Liver (tissue), 3 donors: ENCODE measurements at regions not wholly inside any gene's neighbourhood (a gene's known extent, or its start where the extent isn't known, plus 50 kb on each side); places are given as distances from the start of the nearest gene placed in this dataset.

Source experiments
- EGR1 ChIP-seq, 2 donors: IDR thresholded peaks; 2 replicates each; pipeline ENCODE4 v1.6.1; 2016 to 2018; ENCODE audit warnings: antibody characterized with exemption in 2 of 2, low read depth in 2 of 2
- FOXA1 ChIP-seq: IDR thresholded peaks from 2 replicates; pipeline ENCODE4 v1.6.1; 2016; ENCODE audit warnings: antibody characterized with exemption
- JUND ChIP-seq, 2 donors: IDR thresholded peaks; 2 replicates each; pipeline ENCODE4 v1.6.1; 2016; ENCODE audit warnings: antibody characterized with exemption in 2 of 2
- RAD21 ChIP-seq, 2 donors: IDR thresholded peaks; 2 replicates each; pipeline ENCODE4 v1.6.1; 2016; ENCODE audit warnings: antibody characterized with exemption in 2 of 2, mild to moderate bottlenecking in 2 of 2
- RXRA ChIP-seq, 2 donors: IDR thresholded peaks; 2 replicates each; pipeline ENCODE4 v1.6.1; 2017 to 2018; ENCODE audit warnings: antibody characterized with exemption in 2 of 2, mild to moderate bottlenecking in 1 of 2
- SP1 ChIP-seq: IDR thresholded peaks from 2 replicates; pipeline ENCODE4 v1.6.1; 2018; ENCODE audit warnings: antibody characterized with exemption, mild to moderate bottlenecking
- TF ChIP-seq, protein P1 (sequence below): fragments of 150-350 bp; IDR thresholded peaks from 2 replicates; pipeline ENCODE4 v1.5.1; 2017; ENCODE audit warnings: improper control_type of control experiment, low read depth, low read length; ENCODE audit not compliant: missing input control
- TF ChIP-seq, protein P2 (sequence below): IDR thresholded peaks from 2 replicates; pipeline ENCODE4 v1.6.1; 2016; ENCODE audit warnings: antibody characterized with exemption
- donor health status: healthy.
- donor health status: healthy.

DNA sequence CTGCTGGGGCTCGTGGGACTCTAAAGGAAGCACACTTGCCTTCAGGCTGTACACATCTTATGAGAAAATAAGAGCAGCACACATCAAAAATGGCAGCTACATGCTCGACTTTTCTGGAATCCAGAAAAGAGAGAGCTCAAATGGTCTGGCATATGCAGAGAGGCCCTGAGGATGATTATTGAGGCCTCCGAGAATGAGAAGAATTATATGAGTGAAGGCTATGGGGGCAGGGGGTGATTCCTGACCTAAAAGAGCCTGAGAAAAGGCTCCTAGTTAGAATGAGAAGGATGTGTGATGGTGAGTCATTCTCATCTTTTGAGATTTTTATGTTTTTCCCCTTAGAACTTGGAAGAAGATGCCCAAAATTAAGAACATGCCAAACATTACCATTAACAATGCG, 97.1 kb downstream of the HSPH1 start:
- TF ChIP-seq, protein P1, sequence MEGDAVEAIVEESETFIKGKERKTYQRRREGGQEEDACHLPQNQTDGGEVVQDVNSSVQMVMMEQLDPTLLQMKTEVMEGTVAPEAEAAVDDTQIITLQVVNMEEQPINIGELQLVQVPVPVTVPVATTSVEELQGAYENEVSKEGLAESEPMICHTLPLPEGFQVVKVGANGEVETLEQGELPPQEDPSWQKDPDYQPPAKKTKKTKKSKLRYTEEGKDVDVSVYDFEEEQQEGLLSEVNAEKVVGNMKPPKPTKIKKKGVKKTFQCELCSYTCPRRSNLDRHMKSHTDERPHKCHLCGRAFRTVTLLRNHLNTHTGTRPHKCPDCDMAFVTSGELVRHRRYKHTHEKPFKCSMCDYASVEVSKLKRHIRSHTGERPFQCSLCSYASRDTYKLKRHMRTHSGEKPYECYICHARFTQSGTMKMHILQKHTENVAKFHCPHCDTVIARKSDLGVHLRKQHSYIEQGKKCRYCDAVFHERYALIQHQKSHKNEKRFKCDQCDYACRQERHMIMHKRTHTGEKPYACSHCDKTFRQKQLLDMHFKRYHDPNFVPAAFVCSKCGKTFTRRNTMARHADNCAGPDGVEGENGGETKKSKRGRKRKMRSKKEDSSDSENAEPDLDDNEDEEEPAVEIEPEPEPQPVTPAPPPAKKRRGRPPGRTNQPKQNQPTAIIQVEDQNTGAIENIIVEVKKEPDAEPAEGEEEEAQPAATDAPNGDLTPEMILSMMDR = no peak
- TF ChIP-seq SP1 (no peak), RXRA (IDR thresholded peaks at IDR 0.05) (no peak), JUND (IDR thresholded peaks at IDR 0.05) (no peak), RAD21 (IDR thresholded peaks at IDR 0.05) (no peak), EGR1 (IDR thresholded peaks at IDR 0.05; ENCODE audit: low read depth in 2 of 2) (no peak), FOXA1 (no peak)
- TF ChIP-seq, protein P2, sequence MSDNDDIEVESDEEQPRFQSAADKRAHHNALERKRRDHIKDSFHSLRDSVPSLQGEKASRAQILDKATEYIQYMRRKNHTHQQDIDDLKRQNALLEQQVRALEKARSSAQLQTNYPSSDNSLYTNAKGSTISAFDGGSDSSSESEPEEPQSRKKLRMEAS = no peak
